GM19438 (cell line): ENCODE measurements at regions not wholly inside any gene's neighbourhood (a gene's known extent, or its start where the extent isn't known, plus 50 kb on each side); places are given as distances from the start of the nearest gene placed in this dataset.

Source experiments
- ATAC-seq: cut with Tn5 transposase; IDR thresholded peaks from one replicate; pipeline ENCODE4 v1.9.1; 2021; ENCODE audit warnings: low read depth; ENCODE audit not compliant: unreplicated experiment

DNA sequence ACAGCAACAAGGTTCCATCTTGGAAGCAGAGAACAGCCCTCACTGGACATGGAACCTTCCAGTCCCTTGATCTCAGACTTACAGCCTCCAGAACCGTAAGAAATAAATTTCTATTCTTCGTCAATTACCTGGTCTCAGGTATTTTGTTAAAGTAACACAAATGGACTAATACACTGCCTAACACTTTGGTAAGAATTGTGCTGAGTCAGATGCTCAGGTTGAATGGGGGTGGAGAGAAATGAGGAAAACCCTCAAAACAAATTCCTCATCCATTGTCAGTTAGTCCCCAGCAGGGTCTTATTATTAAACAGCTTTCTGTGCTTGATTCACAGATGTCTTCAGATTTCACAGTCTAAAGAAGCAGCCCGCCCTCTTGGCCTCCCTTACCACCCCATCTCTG lies 306.2 kb upstream of the SLCO3A1 start:
- ATAC-seq: no peak

- ATAC-seq: no peak
Observed at GRCh38 chr15:91548549-91548948, 305.0 kb upstream of the SLCO3A1 start.

- no peak for ATAC-seq
Observed at GRCh38 chr15:91549581-91549980, 303.9 kb upstream of the SLCO3A1 start.

GRCh38 chr15:91552555-91552954 lies 301.0 kb upstream of the SLCO3A1 start:
- no peak for ATAC-seq

DNA sequence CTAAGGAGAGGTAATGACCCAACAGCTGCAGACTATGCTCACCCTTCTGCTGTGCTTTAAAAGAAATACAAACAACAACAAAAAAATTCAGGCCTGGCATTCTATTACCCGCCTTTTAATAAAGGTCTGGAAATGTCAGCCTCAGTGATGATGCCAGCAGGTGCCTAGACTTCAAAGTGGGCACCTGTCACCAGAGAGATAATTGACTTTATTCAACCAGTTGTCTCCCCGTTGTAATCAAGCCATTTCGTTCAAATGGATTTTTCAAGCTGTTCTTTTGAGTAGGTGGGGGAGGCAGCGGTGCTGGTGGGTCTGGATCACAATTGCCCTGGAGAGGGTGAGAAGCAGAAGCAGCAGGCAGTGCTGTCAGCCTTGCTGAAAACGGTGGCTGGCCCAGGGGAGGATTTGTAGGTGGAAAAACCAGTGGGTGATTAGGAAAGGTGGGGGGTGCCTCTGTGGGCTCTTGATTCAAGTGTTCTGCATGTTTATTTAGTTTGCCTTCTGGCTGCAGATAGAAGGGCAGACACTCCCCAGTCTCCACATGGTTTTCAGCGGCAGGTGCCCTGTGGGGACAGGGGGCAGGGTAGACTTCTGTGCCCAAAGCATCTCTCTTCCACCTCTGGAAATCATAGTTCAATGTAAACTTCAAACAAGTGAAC lies 300.2 kb upstream of the SLCO3A1 start:
- no peak for ATAC-seq

- no peak for ATAC-seq
Observed at GRCh38 chr15:91555312-91555711, 298.2 kb upstream of the SLCO3A1 start.

GRCh38 chr15:91556926-91557325 lies 296.6 kb upstream of the SLCO3A1 start:
- no peak for ATAC-seq

DNA sequence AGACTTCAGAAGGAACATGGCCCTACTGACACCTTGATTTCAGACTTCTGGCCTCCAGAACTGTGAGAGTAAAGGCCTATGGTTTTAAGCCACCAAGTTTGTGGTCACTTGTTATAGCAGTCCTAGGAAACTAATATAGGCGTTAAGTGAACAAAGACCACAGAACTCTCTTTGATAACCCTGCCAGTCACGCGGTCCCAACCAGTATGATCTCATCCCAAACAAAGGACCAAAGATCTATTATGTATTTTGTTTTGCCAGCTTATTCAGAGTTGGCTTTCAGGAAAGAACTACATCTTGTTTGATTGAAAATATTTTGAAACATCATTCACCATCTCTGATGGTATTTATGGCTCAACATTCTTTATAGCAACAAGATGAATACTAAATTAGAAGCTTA lies 294.4 kb upstream of the SLCO3A1 start:
- ATAC-seq: no peak

GRCh38 chr15:91561371-91562100 lies 292.0 kb upstream of the SLCO3A1 start:
- no peak for ATAC-seq

- ATAC-seq: no peak
Observed at GRCh38 chr15:91562698-91563097, 290.8 kb upstream of the SLCO3A1 start.

DNA sequence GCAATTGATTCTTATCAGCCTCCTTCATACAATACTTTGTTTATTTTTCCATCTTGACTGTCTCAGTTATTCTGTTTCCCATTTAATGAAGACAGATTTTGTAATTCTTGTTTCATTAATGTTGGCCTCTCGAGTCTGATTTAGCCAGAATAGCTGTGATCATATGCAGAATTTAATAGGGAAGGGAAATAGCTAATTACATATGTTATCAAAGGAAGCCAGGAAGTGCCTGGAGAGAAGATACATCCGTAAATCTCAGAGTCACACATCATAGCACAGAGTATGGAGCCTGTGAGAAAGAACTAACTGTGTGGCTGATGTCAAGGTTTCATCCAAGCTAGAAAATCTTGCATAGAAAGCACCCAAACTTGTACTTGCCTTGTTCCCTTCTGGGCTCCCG lies 288.9 kb upstream of the SLCO3A1 start:
- no peak for ATAC-seq

- ATAC-seq: no peak
Observed at GRCh38 chr15:91566141-91566540, 287.4 kb upstream of the SLCO3A1 start.

GRCh38 chr15:91568036-91568435 lies 285.5 kb upstream of the SLCO3A1 start:
- ATAC-seq: no peak

- ATAC-seq: no peak
Observed at GRCh38 chr15:91572110-91572509, 281.4 kb upstream of the SLCO3A1 start.

DNA sequence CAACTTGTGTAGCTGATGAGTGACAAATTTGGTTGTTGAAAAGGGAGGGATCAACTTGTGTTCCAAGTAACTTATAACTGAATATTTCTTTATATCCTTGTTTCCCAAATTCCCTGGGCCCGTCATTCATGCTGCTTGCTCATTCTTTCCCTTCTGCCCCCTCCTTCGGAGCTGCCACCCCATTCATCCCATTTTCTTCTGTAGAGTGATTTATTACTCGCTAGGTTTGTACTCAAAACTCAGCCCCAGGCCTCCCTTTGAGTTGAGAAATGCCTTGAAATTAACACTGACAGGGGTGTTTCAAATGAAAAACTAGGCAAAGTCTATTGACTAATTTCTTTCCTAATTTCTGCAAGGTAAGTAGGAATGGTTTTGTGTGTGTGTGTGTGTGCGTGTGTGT lies 277.4 kb upstream of the SLCO3A1 start:
- no peak for ATAC-seq

- no peak for ATAC-seq
Observed at GRCh38 chr15:91578511-91578910, 275.0 kb upstream of the SLCO3A1 start.

DNA sequence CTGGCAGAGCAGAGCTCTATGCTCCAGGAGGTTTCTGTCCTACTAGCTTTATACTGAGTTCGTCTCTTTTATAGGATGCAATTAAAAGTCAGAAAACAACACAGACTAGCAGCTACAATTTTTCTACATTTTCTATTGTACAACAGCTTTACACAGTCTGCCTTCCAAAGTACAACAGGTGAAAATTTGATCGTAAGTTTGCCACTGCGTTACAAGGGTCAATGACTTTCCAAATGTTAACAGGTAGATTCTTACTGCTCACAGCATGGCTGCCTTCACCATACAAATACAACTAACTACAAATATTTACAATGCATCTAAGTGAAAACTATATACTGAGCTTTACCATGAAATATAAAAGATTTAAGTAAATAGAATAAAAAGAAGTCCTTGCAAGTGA lies 268.6 kb upstream of the SLCO3A1 start:
- ATAC-seq: no peak

GRCh38 chr15:91586560-91586959 lies 266.9 kb upstream of the SLCO3A1 start:
- no peak for ATAC-seq

GRCh38 chr15:91589360-91589759 lies 264.1 kb upstream of the SLCO3A1 start:
- no peak for ATAC-seq

- ATAC-seq: no peak
Observed at GRCh38 chr15:91592567-91592966, 260.9 kb upstream of the SLCO3A1 start.

- no peak for ATAC-seq
Observed at GRCh38 chr15:91593067-91593466, 260.4 kb upstream of the SLCO3A1 start.

DNA sequence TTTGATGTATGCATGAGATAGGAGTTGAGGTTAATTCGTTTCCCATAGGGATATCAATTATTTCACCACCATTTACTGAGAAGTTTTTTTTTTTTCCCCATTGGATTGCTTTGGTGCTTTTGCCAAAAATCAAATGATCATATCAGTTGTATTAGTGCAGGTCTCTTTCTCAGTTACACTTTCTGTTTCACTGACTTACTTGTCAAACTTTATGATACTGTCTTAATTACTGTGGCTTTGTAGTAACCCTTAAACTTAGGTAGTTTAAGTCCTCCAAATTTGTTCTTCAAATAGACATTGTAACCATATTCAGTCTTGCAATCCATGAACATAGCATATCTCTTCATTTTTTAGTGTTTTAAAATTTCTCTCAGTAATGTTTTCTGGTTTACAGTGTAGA lies 259.9 kb upstream of the SLCO3A1 start:
- ATAC-seq: no peak
